H9 (cell line): ENCODE measurements at regions not wholly inside any gene's neighbourhood (a gene's known extent, or its start where the extent isn't known, plus 50 kb on each side); places are given as distances from the start of the nearest gene placed in this dataset.

ENCODE experiments used
- DNase-seq: peaks from one replicate; pipeline ENCODE4 v3.0.0-alpha.2; 2017
- H2AFZ ChIP-seq: one replicate; pipeline ENCODE4 v1.6.1; 2013; ENCODE audit warnings: mild to moderate bottlenecking, low read length, control low read depth, moderate library complexity
- H2AK5ac ChIP-seq: 2 replicates; pipeline ENCODE4 v1.6.1; 2013; ENCODE audit warnings: low read length, control low read depth, mixed read lengths; ENCODE audit not compliant: insufficient read length
- H2BK120ac ChIP-seq: one replicate; pipeline ENCODE4 v1.6.1; 2013; ENCODE audit warnings: low read depth, mild to moderate bottlenecking, low read length, control low read depth, inconsistent platforms; ENCODE audit not compliant: poor library complexity, severe bottlenecking
- H2BK12ac ChIP-seq: 2 replicates; pipeline ENCODE4 v1.6.1; 2013; ENCODE audit warnings: low read length, control low read depth, mixed read lengths, low read depth; ENCODE audit not compliant: insufficient read length
- H2BK15ac ChIP-seq: 2 replicates; pipeline ENCODE4 v1.6.1; 2013; ENCODE audit warnings: low read depth, low read length, control low read depth
- H2BK20ac ChIP-seq: one replicate; pipeline ENCODE4 v1.6.1; 2013; ENCODE audit warnings: low read depth, mild to moderate bottlenecking, low read length, control low read depth, inconsistent platforms; ENCODE audit not compliant: poor library complexity, severe bottlenecking
- H2BK5ac ChIP-seq: 2 replicates; pipeline ENCODE4 v1.6.1; 2013; ENCODE audit warnings: low read length, control low read depth, mixed read lengths; ENCODE audit not compliant: insufficient read length
- H3K14ac ChIP-seq: 2 replicates; pipeline ENCODE4 v1.6.1; 2013; ENCODE audit warnings: low read length, control low read depth; ENCODE audit not compliant: insufficient read depth
- H3K18ac ChIP-seq: 2 replicates; pipeline ENCODE4 v1.6.1; 2013; ENCODE audit warnings: low read depth, mild to moderate bottlenecking, mixed read lengths, low read length, control low read depth; ENCODE audit not compliant: insufficient read length
- H3K23ac ChIP-seq: 2 replicates; pipeline ENCODE4 v1.6.1; 2013; ENCODE audit warnings: low read length, control low read depth, mixed read lengths, low read depth; ENCODE audit not compliant: insufficient read length
- H3K23me2 ChIP-seq: 2 replicates; pipeline ENCODE4 v1.6.1; 2013; ENCODE audit warnings: low read depth, mild to moderate bottlenecking, mixed read lengths, low read length, control low read depth; ENCODE audit not compliant: insufficient read length, poor library complexity, severe bottlenecking
- H3K27ac ChIP-seq: 2 replicates; pipeline ENCODE4 v1.5.1; 2013; ENCODE audit warnings: low read length, control low read depth, mixed read lengths, low read depth; ENCODE audit not compliant: insufficient read length
- H3K27me3 ChIP-seq: 2 replicates; pipeline ENCODE4 v1.6.1; 2013; ENCODE audit warnings: low read length, control low read depth, inconsistent platforms; ENCODE audit not compliant: insufficient read depth
- H3K4ac ChIP-seq: 2 replicates; pipeline ENCODE4 v1.6.1; 2013; ENCODE audit warnings: low read depth, mild to moderate bottlenecking, control low read depth, inconsistent platforms, low read length, moderate library complexity
- H3K4me1 ChIP-seq: 2 replicates; pipeline ENCODE4 v1.6.1; 2013; ENCODE audit warnings: low read length, control low read depth, inconsistent platforms; ENCODE audit not compliant: insufficient read depth
- H3K4me2 ChIP-seq: 2 replicates; pipeline ENCODE4 v1.6.1; 2013; ENCODE audit warnings: low read length, control low read depth, mixed read lengths; ENCODE audit not compliant: insufficient read length, insufficient read depth
- H3K56ac ChIP-seq: 2 replicates; pipeline ENCODE4 v1.6.1; 2013; ENCODE audit warnings: low read depth, mild to moderate bottlenecking, mixed read lengths, low read length, control low read depth; ENCODE audit not compliant: insufficient read length
- H3K79me1 ChIP-seq: 2 replicates; pipeline ENCODE4 v1.6.1; 2013; ENCODE audit warnings: low read depth, mild to moderate bottlenecking, moderate library complexity, low read length, control low read depth, inconsistent platforms; ENCODE audit not compliant: insufficient read depth, poor library complexity, severe bottlenecking
- H3K79me2 ChIP-seq: 2 replicates; pipeline ENCODE4 v1.6.1; 2013; ENCODE audit warnings: low read length, control low read depth, inconsistent platforms; ENCODE audit not compliant: insufficient read depth
- H3K9ac ChIP-seq: 2 replicates; pipeline ENCODE4 v1.6.1; 2013; ENCODE audit warnings: low read length, control low read depth, mixed read lengths; ENCODE audit not compliant: insufficient read length; ENCODE audit errors: extremely low read depth
- H3K9me3 ChIP-seq: one replicate; pipeline ENCODE4 v1.6.1; 2013; ENCODE audit warnings: low read depth, low read length, inconsistent platforms; ENCODE audit not compliant: control insufficient read depth
- H3T11ph ChIP-seq: one replicate; pipeline ENCODE4 v1.6.1; 2013; ENCODE audit warnings: mild to moderate bottlenecking, low read length, control low read depth, inconsistent platforms
- H4K20me1 ChIP-seq: one replicate; pipeline ENCODE4 v1.6.1; 2013; ENCODE audit not compliant: control insufficient read depth, insufficient read length, insufficient read depth
- H4K5ac ChIP-seq: 2 replicates; pipeline ENCODE4 v1.6.1; 2013; ENCODE audit warnings: low read depth, mild to moderate bottlenecking, mixed read lengths, low read length, control low read depth; ENCODE audit not compliant: insufficient read length
- H4K8ac ChIP-seq: replicated peaks from 2 replicates; pipeline ENCODE4 v1.6.1; 2013; ENCODE audit warnings: low read length, control low read depth, mixed read lengths, low read depth; ENCODE audit not compliant: insufficient read length
- H4K91ac ChIP-seq: 2 replicates; pipeline ENCODE4 v1.6.1; 2013; ENCODE audit warnings: low read depth, mild to moderate bottlenecking, moderate library complexity, mixed read lengths, low read length, control low read depth; ENCODE audit not compliant: insufficient read length
- H3K27ac Mint-ChIP-seq, 3 experiments: 2 replicates in 2 of 3; 3 replicates in 1 of 3; pipeline ENCODE4 v1.8.0; 2020 to 2021; ENCODE audit warnings: mixed read lengths in 3 of 3, mild to moderate bottlenecking in 1 of 3, moderate library complexity in 1 of 3
- H3K27me3 Mint-ChIP-seq: 2 replicates; pipeline ENCODE4 v1.8.0; 2021; ENCODE audit warnings: low read depth, mild to moderate bottlenecking, moderate library complexity, mixed read lengths
- H3K36me3 Mint-ChIP-seq, 3 experiments: 2 replicates in 2 of 3; 3 replicates in 1 of 3; pipeline ENCODE4 v1.8.0; 2020 to 2021; ENCODE audit warnings: low read depth in 3 of 3, mixed read lengths in 3 of 3; ENCODE audit not compliant: insufficient read depth in 1 of 3
- H3K4me1 Mint-ChIP-seq, 2 experiments: 2 replicates each; pipeline ENCODE4 v1.8.0; 2020; ENCODE audit warnings: mixed read lengths in 2 of 2
- H3K4me3 Mint-ChIP-seq, 2 experiments: 2 replicates in 1 of 2; 3 replicates in 1 of 2; pipeline ENCODE4 v1.8.0; 2020 to 2021; ENCODE audit warnings: mild to moderate bottlenecking in 2 of 2, mixed read lengths in 2 of 2, moderate library complexity in 1 of 2
- H3K9me3 Mint-ChIP-seq, 2 experiments: 2 replicates in 1 of 2; 3 replicates in 1 of 2; pipeline ENCODE4 v1.8.0; 2020; ENCODE audit warnings: mild to moderate bottlenecking in 2 of 2, mixed read lengths in 2 of 2, moderate library complexity in 1 of 2
- CTCF ChIP-seq: fragments of 200-600 bp; sonication (generic); conservative IDR thresholded peaks from 3 replicates; pipeline ENCODE4 v1.8.0; 2021; ENCODE audit warnings: antibody characterized with exemption, mild to moderate bottlenecking
- WGBS: extraction: QIAGEN DNeasy Blood & Tissue Kit; methylation state at CpG from one replicate; pipeline ENCODE4 v1.1.7; 2013; ENCODE audit warnings: missing lambda C conversion rate, low lambda C conversion rate, mixed read lengths; ENCODE audit not compliant: insufficient read length; ENCODE audit errors: extremely low coverage; 5-methylcytosine and 5-hydroxymethylcytosine counted together

GRCh38 chrX:113548308-113549015 is 707.8 kb upstream of the AMOT start:
- no peaks in the 10 kb centered on the region for H4K20me1 ChIP-seq

More at GRCh38 chrX:113548308-113549015, 707.8 kb upstream of the AMOT start:
- H2AK5ac ChIP-seq: no peak overlapping the region
- no peak overlapping the region for H3K4me2 ChIP-seq
- no CpG with 5 or more reads among the region's 2 CpGs for WGBS
- H2AFZ ChIP-seq: no peak overlapping the region
- no peaks in the 10 kb centered on the region for H3K79me1 ChIP-seq
- no peak overlapping the region for H3K4ac ChIP-seq
- H3K36me3 Mint-ChIP-seq: peaks cover 0 to 12% (median 3%) of the 10 kb centered on the region in 3 experiments; a peak in 5 of 7 replicates
- no peak overlapping the region for H2BK15ac ChIP-seq
- no peaks in the 10 kb centered on the region for H3K27me3 Mint-ChIP-seq
- peak; percentile 73 for DNase-seq
- peak overlapping the region; percentile 6 for H3K18ac ChIP-seq
- H3K27me3 ChIP-seq: no peaks in the 10 kb centered on the region
- peaks cover 0 to 2% of the 10 kb centered on the region in 2 experiments; a peak in 1 of 5 replicates for H3K9me3 Mint-ChIP-seq
- no peak overlapping the region for H3K9ac ChIP-seq
- H4K8ac ChIP-seq: no peak overlapping the region
- H3T11ph ChIP-seq: no peak overlapping the region
- no peak overlapping the region for H2BK120ac ChIP-seq
- H3K9me3 ChIP-seq: no peaks in the 10 kb centered on the region
- no peak overlapping the region for H2BK20ac ChIP-seq
- no peak overlapping the region for H3K23ac ChIP-seq
- H3K14ac ChIP-seq: no peak overlapping the region
- no peak overlapping the region for H3K27ac ChIP-seq
- no peaks in the 10 kb centered on the region for H3K23me2 ChIP-seq
- peaks cover 28 to 31% of the 10 kb centered on the region in 2 experiments for H3K4me1 Mint-ChIP-seq
- H3K79me2 ChIP-seq: no peaks in the 10 kb centered on the region
- peak overlapping the region in 2 of 3 experiments; percentile 43 to 76; a peak in 4 of 7 replicates for H3K27ac Mint-ChIP-seq
- no peak for TF ChIP-seq CTCF
- H2BK12ac ChIP-seq: no peak overlapping the region
- H3K56ac ChIP-seq: no peak overlapping the region
- H4K5ac ChIP-seq: no peak overlapping the region
- peaks cover 2% of the 10 kb centered on the region; the same call in 1 of the 2 replicates for H3K4me1 ChIP-seq
- no peak overlapping the region for H2BK5ac ChIP-seq
- H4K91ac ChIP-seq: no peak overlapping the region
- no peak overlapping the region for H3K4me3 Mint-ChIP-seq
